IMR-90 (cell line): ENCODE measurements at regions not wholly inside any gene's neighbourhood (a gene's known extent, or its start where the extent isn't known, plus 50 kb on each side); places are given as distances from the start of the nearest gene placed in this dataset.

Experiments used
- ATAC-seq: fragments of 200-7000 bp; cut with Tn5 transposase; 2 replicates; pipeline ENCODE4 v1.9.1; 2020; ENCODE audit warnings: low read depth, mild to moderate bottlenecking, moderate library complexity
- BruUV-seq: library from RNA; stranded (reverse); fragments of 400-500 nt; replicated peaks from 2 replicates; lab custom pipeline; 2021; lab: Mats Ljungman, UMichigan
- CTCF ChIA-PET: fragments of 300-600 bp; formaldehyde crosslinking; extraction: SDS; loops from one replicate; lab custom pipeline; 2021; ENCODE audit warnings: antibody characterized with exemption; lab: Yijun Ruan, JAX
- POLR2A ChIA-PET: fragments of 300-600 bp; sonication (Branson Sonifier 250); formaldehyde crosslinking; loops from one replicate; lab custom pipeline; 2022; ENCODE audit warnings: antibody characterized with exemption; ENCODE audit not compliant: unreplicated experiment; lab: Charles Lee
- DNase-seq: peaks from one replicate; pipeline ENCODE4 v3.0.0; 2013
- H2AFZ ChIP-seq: replicated peaks from 2 replicates; pipeline ENCODE3; 2013; ENCODE audit warnings: low read length, mild to moderate bottlenecking; ENCODE audit not compliant: poor library complexity
- H2AK5ac ChIP-seq: 2 replicates; pipeline ENCODE4 v1.6.1; 2013; ENCODE audit warnings: low read depth, low read length, inconsistent platforms
- H2AK9ac ChIP-seq: replicated peaks from 2 replicates; pipeline ENCODE3; 2013; ENCODE audit warnings: mild to moderate bottlenecking, low read depth, low read length, moderate library complexity; ENCODE audit not compliant: poor library complexity
- H2BK120ac ChIP-seq: 2 replicates; pipeline ENCODE4 v1.6.1; 2013; ENCODE audit warnings: low read depth, low read length, inconsistent platforms
- H2BK15ac ChIP-seq: 3 replicates; pipeline ENCODE4 v1.6.1; 2013; ENCODE audit warnings: low read depth, low read length, inconsistent platforms
- H2BK20ac ChIP-seq: 2 replicates; pipeline ENCODE4 v1.6.1; 2013; ENCODE audit warnings: low read depth, mild to moderate bottlenecking, inconsistent platforms, low read length, moderate library complexity
- H2BK5ac ChIP-seq: 2 replicates; pipeline ENCODE4 v1.6.1; 2013; ENCODE audit warnings: mild to moderate bottlenecking, low read depth, low read length, inconsistent platforms; ENCODE audit not compliant: poor library complexity, severe bottlenecking
- H3K14ac ChIP-seq: replicated peaks from 2 replicates; pipeline ENCODE4 v1.6.1; 2013; ENCODE audit warnings: low read depth, low read length, inconsistent platforms
- H3K18ac ChIP-seq: 2 replicates; pipeline ENCODE4 v1.6.1; 2013; ENCODE audit warnings: low read depth, low read length, control low read depth
- H3K23ac ChIP-seq: 2 replicates; pipeline ENCODE4 v1.6.1; 2013; ENCODE audit warnings: low read depth, low read length, inconsistent platforms
- H3K27ac ChIP-seq: 2 replicates; pipeline ENCODE4 v1.5.1; 2013; ENCODE audit warnings: mild to moderate bottlenecking, control low read depth, low read length; ENCODE audit not compliant: insufficient read depth
- H3K27me3 ChIP-seq: 2 replicates; pipeline ENCODE4 v1.6.1; 2013; ENCODE audit warnings: low read length; ENCODE audit not compliant: control insufficient read depth, insufficient read depth
- H3K36me3 ChIP-seq: 2 replicates; pipeline ENCODE4 v1.6.1; 2013; ENCODE audit warnings: low read length, mixed read lengths; ENCODE audit not compliant: control insufficient read depth, insufficient read depth
- H3K4ac ChIP-seq: 2 replicates; pipeline ENCODE4 v1.6.1; 2013; ENCODE audit warnings: low read depth, low read length, inconsistent platforms
- H3K4me1 ChIP-seq: 2 replicates; pipeline ENCODE4 v1.6.1; 2013; ENCODE audit warnings: low read length, mixed read lengths; ENCODE audit not compliant: control insufficient read depth, insufficient read depth
- H3K4me2 ChIP-seq: 2 replicates; pipeline ENCODE4 v1.6.1; 2013; ENCODE audit warnings: low read depth, mild to moderate bottlenecking, control low read depth, low read length, moderate library complexity
- H3K4me3 ChIP-seq: 2 replicates; pipeline ENCODE4 v1.5.1; 2013; ENCODE audit warnings: low read depth, mild to moderate bottlenecking, control low read depth, low read length, moderate library complexity; ENCODE audit not compliant: insufficient read depth
- H3K56ac ChIP-seq: 2 replicates; pipeline ENCODE4 v1.6.1; 2013; ENCODE audit warnings: low read length, inconsistent platforms; ENCODE audit not compliant: insufficient read depth; ENCODE audit errors: extremely low read depth
- H3K79me1 ChIP-seq, 2 experiments: 2 replicates each; pipeline ENCODE4 v1.6.1; 2013; ENCODE audit warnings: low read length in 2 of 2, inconsistent platforms in 1 of 2, low read depth in 1 of 2
- H3K9ac ChIP-seq: 2 replicates; pipeline ENCODE4 v1.6.1; 2013; ENCODE audit warnings: low read depth, low read length, control low read depth
- H3K9me1 ChIP-seq: 2 replicates; pipeline ENCODE4 v1.6.1; 2013; ENCODE audit warnings: low read length, inconsistent platforms; ENCODE audit not compliant: insufficient read depth
- H3K9me3 ChIP-seq: 2 replicates; pipeline ENCODE4 v1.6.1; 2013; ENCODE audit warnings: low read length; ENCODE audit not compliant: control insufficient read depth, insufficient read depth
- H4K20me1 ChIP-seq: 2 replicates; pipeline ENCODE4 v1.6.1; 2013; ENCODE audit warnings: low read length, inconsistent platforms; ENCODE audit not compliant: insufficient read depth
- H4K5ac ChIP-seq: 2 replicates; pipeline ENCODE4 v1.6.1; 2013; ENCODE audit warnings: mild to moderate bottlenecking, low read depth, low read length, control low read depth
- H4K8ac ChIP-seq, 2 experiments: 2 replicates each; pipeline ENCODE4 v1.6.1; 2013; ENCODE audit warnings: low read depth in 2 of 2, low read length in 2 of 2, control low read depth in 1 of 2, inconsistent platforms in 1 of 2
- H4K91ac ChIP-seq: 2 replicates; pipeline ENCODE4 v1.6.1; 2013; ENCODE audit warnings: low read depth, low read length, inconsistent platforms; ENCODE audit not compliant: insufficient read depth
- BHLHE40 ChIP-seq: fragments of 150-350 bp; IDR thresholded peaks from 2 replicates; pipeline ENCODE4 v1.6.1; 2016; ENCODE audit warnings: mild to moderate bottlenecking, low read depth, low read length
- CTCF ChIP-seq: conservative IDR thresholded peaks from 2 replicates; pipeline ENCODE4 v1.5.1; 2012; ENCODE audit warnings: mild to moderate bottlenecking, low read depth, low read length, improper control_type of control experiment
- MAZ ChIP-seq: IDR thresholded peaks from 2 replicates; pipeline ENCODE4 v1.6.1; 2012; ENCODE audit warnings: low read depth, mild to moderate bottlenecking, low read length, improper control_type of control experiment, moderate library complexity, borderline replicate concordance
- NFE2L2 ChIP-seq: fragments of 150-350 bp; IDR thresholded peaks from 2 replicates; pipeline ENCODE4 v1.6.1; 2016; ENCODE audit warnings: low read depth, mild to moderate bottlenecking, low read length
- POLR2A ChIP-seq: IDR thresholded peaks from 2 replicates; pipeline ENCODE4 v1.6.1; 2012; ENCODE audit warnings: mild to moderate bottlenecking, low read depth, low read length
- RAD21 ChIP-seq: IDR thresholded peaks from 2 replicates; pipeline ENCODE4 v1.6.1; 2012; ENCODE audit warnings: low read length, improper control_type of control experiment
- RCOR1 ChIP-seq: IDR thresholded peaks from 2 replicates; pipeline ENCODE4 v1.6.1; 2012; ENCODE audit warnings: mild to moderate bottlenecking, low read length, improper control_type of control experiment; ENCODE audit not compliant: insufficient replicate concordance
- USF2 ChIP-seq: fragments of 150-350 bp; IDR thresholded peaks from 2 replicates; pipeline ENCODE4 v1.6.1; 2017; ENCODE audit warnings: mild to moderate bottlenecking, antibody characterized with exemption, low read length, low read depth
- WGBS, 2 experiments: methylation state at CpG; one replicate each; pipeline versions ENCODE4 v1.1.5 to v1.1.7; 2013; ENCODE audit warnings: missing lambda C conversion rate in 2 of 2; ENCODE audit not compliant: insufficient read length in 1 of 2; ENCODE audit errors: extremely low coverage in 2 of 2; 5-methylcytosine and 5-hydroxymethylcytosine counted together
- dilution Hi-C: fragments of 300-500 bp; cut with HindIII; formaldehyde crosslinking; loops from one replicate; pipeline ENCODE4 v1.14.3; 2018; ENCODE audit warnings: low sequenced_read_pairs; ENCODE audit not compliant: unreplicated experiment
- in situ Hi-C: fragments of 300-500 bp; cut with MboI; formaldehyde crosslinking; loops from 3 replicates; pipeline ENCODE4 v1.14.3; 2019; ENCODE audit warnings: low sequenced_read_pairs, inconsistent platforms, mixed read lengths
- intact Hi-C: fragments of 100-400 bp; cut with micrococcal nuclease; formaldehyde crosslinking; loops from 2 replicates; pipeline ENCODE4 v1.10.0; 2022

GRCh38 chr6:98416027-98416426, 418.3 kb upstream of the POU3F2 start:
- CTCF ChIA-PET: no interaction called here
- H2AK9ac ChIP-seq: no peak overlapping the region

More at GRCh38 chr6:98416027-98416426, 418.3 kb upstream of the POU3F2 start:
- dilution Hi-C loops: no loop called here
- Histone ChIP-seq H4K91ac (no peak overlapping the region), H2BK20ac (no peak overlapping the region), H3K36me3 (no peaks in the 10 kb centered on the region), H3K4me3 (no peak overlapping the region), H4K20me1 (no peaks in the 10 kb centered on the region), H3K56ac (no peak overlapping the region), H3K14ac (no peak overlapping the region), H3K23ac (no peak overlapping the region), H2BK120ac (no peak overlapping the region), H2AFZ (no peak overlapping the region), H3K9me3 (0 out of 2 replicates have a peak, but pooled peaks cover 2% of the 10 kb centered on the region), H4K8ac (no peak overlapping the region), H3K4me1 (no peaks in the 10 kb centered on the region), H2AK5ac (no peak overlapping the region), H2BK5ac (no peak overlapping the region), H4K5ac (no peak overlapping the region), H3K4ac (no peak overlapping the region), H3K9ac (no peak overlapping the region), H3K27me3 (no peaks in the 10 kb centered on the region), H3K79me1 (no peaks in the 10 kb centered on the region), H3K18ac (no peak overlapping the region), H2BK15ac (no peak overlapping the region), H3K9me1 (no peaks in the 10 kb centered on the region), H3K27ac (no peak overlapping the region), H3K4me2 (no peak overlapping the region)
- POLR2A ChIA-PET: no interaction called here
- no peak for ATAC-seq
- WGBS, 2 experiments: no CpG with 5 or more reads among the region's 2 CpGs
- intact Hi-C loops: no loop called here
- no peak for DNase-seq
- BruUV-seq: no TSS peak
- TF ChIP-seq MAZ: no peak
- TF ChIP-seq RAD21: no peak
- TF ChIP-seq RCOR1: no peak
- TF ChIP-seq POLR2A: no peak
- TF ChIP-seq BHLHE40: no peak
- no peak for TF ChIP-seq USF2
- no peak for TF ChIP-seq CTCF
- no peak for TF ChIP-seq NFE2L2
- in situ Hi-C loops: no loop called here
